HG02884 (cell line): ENCODE measurements at regions not wholly inside any gene's neighbourhood (a gene's known extent, or its start where the extent isn't known, plus 50 kb on each side); places are given as distances from the start of the nearest gene placed in this dataset.
"Not testable (repeated sequence)": the region's sequence is repeated elsewhere in the genome, so short reads cannot be mapped to it uniquely, and the experiment has no call there.

Source experiments
- ATAC-seq: cut with Tn5 transposase; IDR thresholded peaks from one replicate; pipeline ENCODE4 v1.9.1; 2021; ENCODE audit warnings: mild to moderate bottlenecking, moderate library complexity; ENCODE audit not compliant: unreplicated experiment

DNA sequence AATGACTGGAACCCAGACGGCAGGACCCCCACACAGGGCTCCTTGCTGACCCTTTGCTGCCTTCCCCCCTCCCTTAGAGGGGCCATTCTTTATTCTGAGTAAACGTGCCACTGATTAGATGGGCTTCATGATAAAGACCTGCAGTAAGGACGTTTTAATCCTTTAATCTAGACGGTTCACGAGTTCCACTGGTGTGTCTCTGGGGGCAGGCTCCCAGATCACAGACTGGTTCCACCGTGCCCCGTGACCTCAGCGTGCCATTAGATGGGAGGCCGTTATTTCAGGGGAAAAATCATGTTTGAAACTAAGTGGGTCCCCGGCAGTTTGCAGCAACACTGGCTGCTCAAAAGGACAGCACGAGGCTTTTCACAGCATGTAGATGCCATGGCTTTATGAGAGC is 246.9 kb upstream of the PLGLB2 start:
- ATAC-seq: not testable (repeated sequence)

- ATAC-seq: not testable (repeated sequence)
These were observed 244.9 kb upstream of the PLGLB2 start for GRCh38 chr2:87502948-87503347.

DNA sequence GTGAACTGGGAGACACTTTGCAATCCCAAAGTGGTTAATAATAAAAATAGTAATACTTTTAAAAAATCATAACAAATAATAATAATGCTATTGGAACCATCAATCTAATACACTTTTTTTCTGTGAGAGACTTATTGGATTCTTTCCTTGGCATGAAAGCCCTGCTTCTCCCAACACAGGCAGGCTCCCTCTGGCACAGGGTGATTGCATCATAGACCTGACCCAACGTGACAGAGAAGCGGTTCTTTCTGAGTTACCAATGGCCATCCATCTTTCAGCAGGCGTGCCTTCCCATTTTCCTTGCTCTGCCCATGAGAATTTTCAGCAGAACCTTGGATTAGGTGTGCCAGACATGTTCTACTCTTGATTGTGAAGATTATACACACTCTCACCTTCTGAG is 242.6 kb upstream of the PLGLB2 start:
- not testable (repeated sequence) for ATAC-seq

GRCh38 chr2:87505909-87506308 is 242.0 kb upstream of the PLGLB2 start:
- not testable (repeated sequence) for ATAC-seq

DNA sequence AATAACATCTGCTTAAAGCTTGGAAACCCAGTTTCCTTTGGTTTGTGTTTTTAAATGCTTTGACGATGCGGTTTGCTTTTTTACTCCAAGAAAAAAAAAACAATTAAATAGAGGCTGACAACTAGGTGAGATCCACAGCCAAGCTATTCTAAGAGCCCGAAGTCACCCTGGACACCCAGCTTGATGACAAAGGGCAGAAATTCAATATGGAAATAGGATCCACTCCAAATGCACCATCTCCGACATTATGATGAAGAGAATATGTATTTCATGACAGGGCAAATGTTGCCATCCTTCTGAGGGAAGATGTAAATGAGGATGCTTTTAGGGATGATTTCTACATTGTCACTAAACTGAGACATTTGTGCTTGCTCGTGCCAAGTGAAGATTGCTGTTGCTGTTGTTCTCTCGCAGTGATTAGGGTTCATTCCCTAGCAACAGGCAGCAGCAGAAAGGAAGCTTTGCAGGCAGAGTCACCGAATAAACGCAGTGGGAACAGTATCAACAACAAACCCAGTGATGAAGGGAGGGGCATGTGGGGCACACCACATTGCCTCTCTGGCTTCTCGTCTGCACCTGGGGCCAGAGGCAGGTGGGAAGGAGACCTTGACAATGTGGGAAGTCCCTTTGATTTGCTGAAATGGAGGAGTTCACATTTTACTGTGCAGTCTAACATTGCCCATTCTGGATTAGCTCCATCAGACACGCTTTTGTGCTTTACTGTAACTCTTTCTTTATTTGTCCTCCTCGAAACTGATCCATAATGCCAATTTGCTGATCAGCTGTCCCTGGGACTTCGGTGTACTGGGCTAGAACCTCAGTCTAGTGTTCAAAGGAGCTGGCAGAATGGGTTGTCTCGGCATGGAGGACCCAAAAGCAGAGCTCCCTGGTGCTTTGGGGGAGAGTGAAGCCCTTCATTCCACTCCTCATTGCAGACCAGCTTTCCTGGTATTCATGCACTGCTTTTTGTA is 240.2 kb upstream of the PLGLB2 start:
- not testable (repeated sequence) for ATAC-seq

- not testable (repeated sequence) for ATAC-seq
These were observed 236.6 kb upstream of the PLGLB2 start for GRCh38 chr2:87511195-87511778.

DNA sequence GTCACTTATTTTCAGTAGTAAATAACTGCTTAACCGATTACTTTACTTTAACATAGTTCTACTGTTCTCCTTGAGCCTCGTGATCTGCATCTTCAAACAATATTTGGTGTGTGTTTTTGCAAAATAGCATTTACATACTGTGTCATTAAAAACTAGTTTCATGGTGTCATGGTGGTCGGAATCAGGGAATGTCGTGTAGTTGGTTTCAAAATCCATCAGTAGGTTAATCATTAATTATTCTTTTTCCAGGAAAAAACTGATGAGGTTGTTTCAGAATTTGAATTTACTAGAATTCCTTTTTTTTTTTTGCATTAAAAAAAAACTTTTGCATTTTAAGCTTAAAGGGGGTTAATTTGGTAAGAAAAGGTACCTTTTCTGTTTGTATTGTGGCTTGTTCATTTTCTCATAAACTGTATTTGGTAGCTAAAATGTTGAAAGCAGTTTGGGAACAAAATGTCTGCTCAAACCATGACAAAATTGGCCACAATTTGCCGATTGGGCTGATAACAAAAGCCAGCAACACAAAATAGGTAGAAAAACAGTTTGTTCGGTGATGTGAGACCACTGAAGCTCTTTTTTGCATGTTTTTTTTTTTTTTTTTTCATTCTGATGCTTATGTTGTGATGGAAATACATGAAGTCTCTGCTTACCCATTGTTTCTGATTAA is 234.9 kb upstream of the PLGLB2 start:
- ATAC-seq: not testable (repeated sequence)

- ATAC-seq: peak; percentile 51
These were observed 233.9 kb upstream of the PLGLB2 start for GRCh38 chr2:87514034-87514433.

DNA sequence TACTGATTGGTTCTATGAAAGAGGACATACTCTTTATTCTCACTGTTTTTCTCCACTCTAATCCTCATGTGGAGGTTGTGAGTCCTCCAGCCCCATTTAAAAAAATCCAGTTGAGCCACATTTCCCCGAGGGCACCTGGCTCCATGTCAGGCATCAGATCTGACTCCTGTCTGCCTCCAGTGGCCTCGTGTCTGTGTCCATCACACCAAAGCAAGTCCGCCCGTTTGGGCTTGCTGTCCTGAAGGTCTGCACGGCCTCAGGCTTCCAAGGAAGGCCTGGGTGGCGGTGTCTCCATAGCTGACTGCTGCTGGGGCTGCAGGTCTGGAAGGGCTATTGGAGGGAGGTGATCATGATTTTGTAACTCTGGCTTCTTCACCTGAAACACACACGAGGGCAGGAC is 233.4 kb upstream of the PLGLB2 start:
- not testable (repeated sequence) for ATAC-seq

- not testable (repeated sequence) for ATAC-seq
These were observed 232.7 kb upstream of the PLGLB2 start for GRCh38 chr2:87515226-87515625.

DNA sequence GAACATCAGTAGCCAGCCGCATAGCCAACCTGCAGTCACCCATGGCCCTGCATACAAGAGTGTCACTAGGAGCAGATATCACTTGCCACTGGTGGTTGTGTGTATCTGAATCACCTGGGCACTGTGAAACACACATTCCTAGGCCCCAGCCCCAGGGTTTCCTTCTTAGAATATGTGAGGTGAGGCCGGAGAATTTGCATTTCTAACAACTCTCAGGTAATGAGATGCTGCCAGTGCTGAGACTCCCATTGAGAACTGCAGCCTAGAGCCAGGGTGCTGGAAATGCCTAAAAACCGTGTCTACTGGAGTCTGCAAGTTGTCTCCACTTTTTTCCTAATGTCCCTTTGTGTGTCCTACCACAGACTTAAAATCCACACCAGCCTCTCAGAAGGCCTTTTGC is 232.0 kb upstream of the PLGLB2 start:
- not testable (repeated sequence) for ATAC-seq

DNA sequence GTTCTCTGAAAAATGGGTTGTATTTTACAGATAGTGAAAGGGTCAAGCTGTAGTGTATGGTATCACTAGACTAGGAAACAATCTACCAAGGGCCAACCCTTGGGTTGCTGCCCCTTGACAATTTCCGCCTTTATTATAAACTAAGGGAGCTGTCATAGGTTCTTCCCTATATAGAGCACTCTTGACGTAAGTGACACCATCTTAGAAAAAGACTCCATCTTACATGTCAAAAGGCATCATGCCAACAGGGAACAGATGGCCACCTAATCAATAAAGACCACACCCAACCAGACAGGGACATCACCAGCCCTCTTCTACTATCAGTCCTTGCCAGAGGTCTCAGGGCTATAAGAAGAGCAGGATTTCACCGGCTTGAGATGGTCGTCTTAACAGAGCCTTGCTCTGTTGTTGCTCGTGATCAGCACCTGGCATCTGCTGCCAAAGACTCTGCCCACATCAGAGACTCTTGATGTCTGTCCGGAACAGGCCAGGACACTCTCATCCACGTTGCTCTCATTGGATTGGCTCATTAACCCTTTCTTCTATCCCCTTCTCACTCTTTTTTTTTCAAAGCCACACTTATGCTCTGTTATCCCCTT is 231.4 kb upstream of the PLGLB2 start:
- ATAC-seq: not testable (repeated sequence)

GRCh38 chr2:87517438-87517837 is 230.4 kb upstream of the PLGLB2 start:
- not testable (repeated sequence) for ATAC-seq

DNA sequence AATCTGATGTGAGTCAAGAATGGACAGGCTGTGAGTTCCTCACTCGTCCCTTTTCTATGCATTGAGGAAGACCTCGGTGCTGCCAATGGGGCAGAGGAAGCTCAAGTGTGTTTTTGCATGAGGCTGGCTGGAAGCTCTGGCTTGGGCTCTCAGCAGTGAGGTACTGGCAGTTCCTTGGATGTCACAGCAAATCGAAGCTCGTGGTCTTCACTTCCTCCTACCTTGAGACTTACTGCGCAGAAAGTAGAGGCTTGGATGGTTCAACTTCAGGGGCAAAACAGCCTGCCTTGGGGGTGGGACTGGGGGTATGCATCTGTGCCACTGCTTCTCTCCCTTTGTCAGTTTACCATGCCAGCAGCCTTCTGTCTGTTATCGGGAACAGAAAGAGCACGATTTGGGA is 229.8 kb upstream of the PLGLB2 start:
- not testable (repeated sequence) for ATAC-seq

- ATAC-seq: not testable (repeated sequence)
These were observed 229.3 kb upstream of the PLGLB2 start for GRCh38 chr2:87518547-87518946.

- not testable (repeated sequence) for ATAC-seq
These were observed 228.5 kb upstream of the PLGLB2 start for GRCh38 chr2:87519158-87520011.

DNA sequence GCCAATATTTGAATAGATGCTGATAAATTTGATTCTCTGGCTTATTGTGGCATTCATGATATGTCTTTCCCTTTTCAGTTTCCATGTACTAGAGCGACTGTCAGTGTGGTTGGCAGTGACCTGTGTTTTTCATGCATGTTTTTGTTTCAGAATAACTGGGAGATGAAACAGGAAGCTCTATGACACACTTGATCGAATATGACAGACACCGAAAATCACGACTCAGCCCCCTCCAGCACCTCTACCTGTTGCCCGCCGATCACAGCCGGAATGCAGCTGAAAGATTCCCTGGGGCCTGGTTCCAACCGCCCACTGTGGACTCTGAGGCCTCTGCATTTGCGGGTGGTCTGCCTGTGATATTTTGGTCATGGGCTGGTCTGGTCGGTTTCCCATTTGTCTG is 226.8 kb upstream of the PLGLB2 start:
- not testable (repeated sequence) for ATAC-seq

DNA sequence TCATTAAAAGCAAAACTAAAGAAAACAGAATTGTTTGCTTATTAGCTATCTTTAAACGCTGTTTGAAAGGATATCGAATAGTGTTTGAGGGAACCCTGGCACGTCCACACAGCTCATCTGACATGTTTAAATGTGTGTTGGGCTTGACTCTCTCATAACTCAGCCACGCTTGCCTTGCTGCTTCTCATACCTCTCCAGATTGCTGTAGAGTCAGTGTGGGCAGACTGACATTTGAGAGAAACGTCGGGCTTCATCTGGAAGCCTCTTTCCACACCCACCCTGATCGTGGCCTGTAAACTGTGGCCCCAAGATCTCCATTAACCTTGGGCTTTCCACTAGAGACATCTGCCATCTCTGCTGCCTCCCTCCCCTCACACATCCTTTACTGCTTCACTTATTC is 226.4 kb upstream of the PLGLB2 start:
- ATAC-seq: not testable (repeated sequence)

DNA sequence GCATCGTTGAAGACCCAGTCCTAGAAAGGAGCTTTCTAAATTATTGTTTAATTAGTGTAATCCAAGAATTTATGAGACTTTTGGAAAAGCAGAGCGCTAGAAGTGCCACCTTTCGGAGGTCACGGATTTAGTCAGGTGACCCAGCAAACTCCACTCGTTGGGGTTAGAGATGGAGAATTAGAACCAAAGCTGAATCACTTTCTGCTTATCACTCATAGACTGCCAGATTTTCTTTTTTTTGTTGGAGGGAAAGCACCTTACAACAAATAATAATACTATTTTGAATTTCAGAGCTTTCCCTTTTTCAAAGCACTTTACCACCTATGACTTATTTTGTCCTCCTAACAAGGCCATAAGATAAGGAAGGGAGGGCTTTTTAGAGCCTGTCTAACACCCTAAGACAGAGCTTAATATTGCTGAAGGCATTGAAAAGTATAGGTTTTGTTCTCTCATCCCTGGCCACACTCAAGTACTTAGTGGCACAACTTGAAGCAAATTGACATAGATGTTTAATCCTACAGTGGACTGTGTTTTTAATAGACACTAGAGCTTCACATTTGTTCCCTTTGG is 223.2 kb upstream of the PLGLB2 start:
- ATAC-seq: not testable (repeated sequence)

DNA sequence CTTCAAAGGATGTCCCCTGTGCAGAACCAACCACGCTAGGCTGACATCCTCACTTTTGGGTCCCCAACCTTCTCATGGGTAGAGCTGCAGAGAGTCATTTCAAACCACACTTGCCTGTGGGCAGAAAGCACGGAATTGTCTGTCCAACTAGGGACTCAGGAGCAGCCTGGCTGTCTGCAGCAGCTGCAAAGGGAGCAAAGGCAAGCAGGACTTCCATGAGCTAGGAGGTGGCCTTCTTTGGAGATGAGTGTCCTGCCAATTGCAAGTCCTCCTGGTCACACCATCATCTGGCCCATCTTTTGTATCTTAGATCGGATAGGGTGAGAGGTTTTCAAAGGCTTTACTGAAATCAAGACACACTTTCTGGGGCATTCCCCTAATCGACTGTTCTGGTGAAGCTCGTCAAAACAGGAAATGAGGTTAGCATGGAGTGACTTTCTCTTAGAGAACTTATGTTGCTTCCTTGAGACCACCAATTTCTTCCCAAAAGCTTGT is 222.3 kb upstream of the PLGLB2 start:
- ATAC-seq: peak; percentile 54
